ENCODE measurements at regions not wholly inside any gene's neighbourhood (a gene's known extent, or its start where the extent isn't known, plus 50 kb on each side); places are given as distances from the start of the nearest gene placed in this dataset.

GRCh38 chr22:34017205-34017604, 96.9 kb upstream of the LARGE1 start:
- H2BK15ac ChIP-seq (ENCODE audit: low read depth, poor library complexity, severe bottlenecking): no peak overlapping the region
- no peaks in the 10 kb centered on the region for H3K4me1 ChIP-seq (ENCODE audit: control insufficient read depth, insufficient read depth, low read depth, low read length)
- H3K9ac ChIP-seq (ENCODE audit: low read length): no peak overlapping the region
- no peak overlapping the region for H3K18ac ChIP-seq (ENCODE audit: low read depth in 1 of 2, low read length in 2 of 2)
- H4K8ac ChIP-seq (ENCODE audit: low read length): no peak overlapping the region
- no peak overlapping the region for H2BK120ac ChIP-seq (ENCODE audit: low read depth, low read length)
- H4K91ac ChIP-seq (ENCODE audit: low read length): no peak overlapping the region
- H3K4me3 ChIP-seq (ENCODE audit: insufficient read depth in 1 of 2, low read depth in 1 of 2, low read length in 2 of 2): no peak overlapping the region
- no peak overlapping the region for H3K27ac ChIP-seq (ENCODE audit: low read length, poor library complexity, severe bottlenecking)
- peaks cover 38% of the 10 kb centered on the region for H3K9me3 ChIP-seq (ENCODE audit: control insufficient read depth, low read length)
- no peak overlapping the region for H3K4me2 ChIP-seq (ENCODE audit: low read length, poor library complexity, severe bottlenecking)
- no peak for DNase-seq
- H2BK5ac ChIP-seq (ENCODE audit: low read depth, low read length, poor library complexity, severe bottlenecking): no peak overlapping the region
- no peak overlapping the region for H2AFZ ChIP-seq (ENCODE audit: low read depth, low read length)
- no peaks in the 10 kb centered on the region for H3K36me3 ChIP-seq (ENCODE audit: control insufficient read depth in 1 of 2, insufficient read depth in 2 of 2, low read depth in 1 of 2, low read length in 2 of 2)
- no peak overlapping the region for H3K23ac ChIP-seq (ENCODE audit: low read length in 2 of 2)
- H2AK5ac ChIP-seq (ENCODE audit: low read length, severe bottlenecking): no peak overlapping the region
- no peaks in the 10 kb centered on the region for H3K79me1 ChIP-seq (replicated peaks; ENCODE audit: low read length, poor library complexity, severe bottlenecking)
- H3K14ac ChIP-seq (ENCODE audit: low read length in 2 of 2): no peak overlapping the region
- no peak overlapping the region for H2BK12ac ChIP-seq (ENCODE audit: low read length in 2 of 2)
- 55% methylated on average over 4 of the region's 4 CpGs for WGBS
- H3K4ac ChIP-seq (ENCODE audit: low read depth in 1 of 2, low read length in 2 of 2): no peak overlapping the region
- no peaks in the 10 kb centered on the region for H3K27me3 ChIP-seq (ENCODE audit: control insufficient read depth in 1 of 2, insufficient read depth in 1 of 2, low read length in 2 of 2)

- H3K4me1 ChIP-seq (ENCODE audit: control insufficient read depth, insufficient read depth, low read depth, low read length): no peaks in the 10 kb centered on the region
- no peak overlapping the region for H3K4me2 ChIP-seq (ENCODE audit: low read length, poor library complexity, severe bottlenecking)
- no peak overlapping the region for H2AK5ac ChIP-seq (ENCODE audit: low read length, severe bottlenecking)
Observed at GRCh38 chr22:34019190-34019845, 99.0 kb upstream of the LARGE1 start.

GRCh38 chr22:34035209-34035608, 114.9 kb upstream of the LARGE1 start:
- Histone ChIP-seq H3K9ac (ENCODE audit: low read length) (no peak overlapping the region), H2AK5ac (ENCODE audit: low read length, severe bottlenecking) (no peak overlapping the region), H3K14ac (ENCODE audit: low read length in 2 of 2) (no peak overlapping the region), H3K4ac (ENCODE audit: low read depth in 1 of 2, low read length in 2 of 2) (no peak overlapping the region), H3K23ac (ENCODE audit: low read length in 2 of 2) (no peak overlapping the region), H3K9me3 (ENCODE audit: control insufficient read depth, low read length) (peaks cover 19% of the 10 kb centered on the region), H2BK15ac (ENCODE audit: low read depth, poor library complexity, severe bottlenecking) (no peak overlapping the region), H3K18ac (ENCODE audit: low read depth in 1 of 2, low read length in 2 of 2) (no peak overlapping the region), H3K4me1 (ENCODE audit: control insufficient read depth, insufficient read depth, low read depth, low read length) (no peaks in the 10 kb centered on the region), H4K91ac (ENCODE audit: low read length) (no peak overlapping the region), H3K4me2 (ENCODE audit: low read length, poor library complexity, severe bottlenecking) (no peak overlapping the region), H4K8ac (ENCODE audit: low read length) (no peak overlapping the region), H3K27ac (ENCODE audit: low read length, poor library complexity, severe bottlenecking) (no peak overlapping the region), H3K36me3 (ENCODE audit: control insufficient read depth in 1 of 2, insufficient read depth in 2 of 2, low read depth in 1 of 2, low read length in 2 of 2) (no peaks in the 10 kb centered on the region), H2BK120ac (ENCODE audit: low read depth, low read length) (no peak overlapping the region), H2BK5ac (ENCODE audit: low read depth, low read length, poor library complexity, severe bottlenecking) (no peak overlapping the region), H2BK12ac (ENCODE audit: low read length in 2 of 2) (no peak overlapping the region), H3K27me3 (ENCODE audit: control insufficient read depth in 1 of 2, insufficient read depth in 1 of 2, low read length in 2 of 2) (no peaks in the 10 kb centered on the region), H3K79me1 (replicated peaks; ENCODE audit: low read length, poor library complexity, severe bottlenecking) (no peaks in the 10 kb centered on the region), H3K4me3 (ENCODE audit: insufficient read depth in 1 of 2, low read depth in 1 of 2, low read length in 2 of 2) (no peak overlapping the region), H2AFZ (ENCODE audit: low read depth, low read length) (no peak overlapping the region)
- DNase-seq: no peak
- WGBS: 63% methylated on average over 1 of the region's 1 CpG

More at GRCh38 chr22:34019190-34019845, 99.0 kb upstream of the LARGE1 start:
- Histone ChIP-seq H3K18ac (ENCODE audit: low read depth in 1 of 2, low read length in 2 of 2) (no peak overlapping the region), H2BK120ac (ENCODE audit: low read depth, low read length) (no peak overlapping the region), H3K14ac (ENCODE audit: low read length in 2 of 2) (no peak overlapping the region), H3K4ac (ENCODE audit: low read depth in 1 of 2, low read length in 2 of 2) (no peak overlapping the region), H4K8ac (ENCODE audit: low read length) (no peak overlapping the region), H3K9ac (ENCODE audit: low read length) (no peak overlapping the region), H2AFZ (ENCODE audit: low read depth, low read length) (no peak overlapping the region), H3K36me3 (ENCODE audit: control insufficient read depth in 1 of 2, insufficient read depth in 2 of 2, low read depth in 1 of 2, low read length in 2 of 2) (no peaks in the 10 kb centered on the region), H3K27me3 (ENCODE audit: control insufficient read depth in 1 of 2, insufficient read depth in 1 of 2, low read length in 2 of 2) (no peaks in the 10 kb centered on the region), H3K23ac (ENCODE audit: low read length in 2 of 2) (no peak overlapping the region), H3K9me3 (ENCODE audit: control insufficient read depth, low read length) (peaks cover 34% of the 10 kb centered on the region), H2BK12ac (ENCODE audit: low read length in 2 of 2) (no peak overlapping the region), H4K91ac (ENCODE audit: low read length) (no peak overlapping the region), H2BK5ac (ENCODE audit: low read depth, low read length, poor library complexity, severe bottlenecking) (no peak overlapping the region), H2BK15ac (ENCODE audit: low read depth, poor library complexity, severe bottlenecking) (no peak overlapping the region), H3K4me3 (ENCODE audit: insufficient read depth in 1 of 2, low read depth in 1 of 2, low read length in 2 of 2) (no peak overlapping the region), H3K79me1 (replicated peaks; ENCODE audit: low read length, poor library complexity, severe bottlenecking) (no peaks in the 10 kb centered on the region), H3K27ac (ENCODE audit: low read length, poor library complexity, severe bottlenecking) (no peak overlapping the region)
- WGBS: 66% methylated on average over 7 of the region's 8 CpGs
- DNase-seq: no peak

- Histone ChIP-seq H3K4ac (ENCODE audit: low read depth in 1 of 2, low read length in 2 of 2) (no peak overlapping the region), H4K91ac (ENCODE audit: low read length) (no peak overlapping the region), H3K9ac (ENCODE audit: low read length) (no peak overlapping the region), H2BK12ac (ENCODE audit: low read length in 2 of 2) (no peak overlapping the region), H2AFZ (ENCODE audit: low read depth, low read length) (no peak overlapping the region), H3K4me2 (ENCODE audit: low read length, poor library complexity, severe bottlenecking) (no peak overlapping the region), H3K36me3 (ENCODE audit: control insufficient read depth in 1 of 2, insufficient read depth in 2 of 2, low read depth in 1 of 2, low read length in 2 of 2) (no peaks in the 10 kb centered on the region), H3K4me3 (ENCODE audit: insufficient read depth in 1 of 2, low read depth in 1 of 2, low read length in 2 of 2) (no peak overlapping the region), H2AK5ac (ENCODE audit: low read length, severe bottlenecking) (no peak overlapping the region), H3K14ac (ENCODE audit: low read length in 2 of 2) (no peak overlapping the region), H3K27ac (ENCODE audit: low read length, poor library complexity, severe bottlenecking) (no peak overlapping the region), H4K8ac (ENCODE audit: low read length) (no peak overlapping the region), H3K18ac (ENCODE audit: low read depth in 1 of 2, low read length in 2 of 2) (no peak overlapping the region), H3K23ac (ENCODE audit: low read length in 2 of 2) (no peak overlapping the region), H2BK5ac (ENCODE audit: low read depth, low read length, poor library complexity, severe bottlenecking) (no peak overlapping the region), H3K4me1 (ENCODE audit: control insufficient read depth, insufficient read depth, low read depth, low read length) (no peaks in the 10 kb centered on the region), H2BK15ac (ENCODE audit: low read depth, poor library complexity, severe bottlenecking) (no peak overlapping the region), H3K27me3 (ENCODE audit: control insufficient read depth in 1 of 2, insufficient read depth in 1 of 2, low read length in 2 of 2) (no peaks in the 10 kb centered on the region), H3K79me1 (replicated peaks; ENCODE audit: low read length, poor library complexity, severe bottlenecking) (no peaks in the 10 kb centered on the region), H2BK120ac (ENCODE audit: low read depth, low read length) (no peak overlapping the region), H3K9me3 (ENCODE audit: control insufficient read depth, low read length) (peaks cover 7% of the 10 kb centered on the region)
- no peak for DNase-seq
- WGBS: 19% methylated on average over 2 of the region's 2 CpGs
Observed at GRCh38 chr22:34036931-34037330, 116.7 kb upstream of the LARGE1 start.

Measured in mesenchymal stem cell (in vitro differentiated cells and primary cell).